ENCODE measurements at regions not wholly inside any gene's neighbourhood (a gene's known extent, or its start where the extent isn't known, plus 50 kb on each side); places are given as distances from the start of the nearest gene placed in this dataset.

DNA sequence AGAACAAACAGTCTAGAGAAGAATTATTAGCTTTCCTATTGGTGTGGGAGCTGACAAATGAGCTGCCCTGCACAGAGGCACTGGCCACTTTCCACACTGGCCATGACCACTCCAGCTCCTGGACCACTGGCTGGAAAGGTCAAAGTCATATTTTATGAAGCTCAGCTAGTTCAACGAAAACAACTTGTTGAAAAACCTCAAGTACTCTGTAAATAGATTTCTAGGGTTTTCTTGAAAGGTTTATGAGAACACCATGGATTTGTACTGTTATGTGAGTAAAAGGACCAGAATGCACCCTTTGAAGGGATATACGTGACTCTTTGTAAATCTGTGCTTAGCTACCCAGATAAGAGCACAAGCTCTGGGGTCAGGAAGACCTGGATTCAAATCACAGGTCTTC lies 54.5 kb upstream of the FGGY start:
- TF ChIP-seq, protein P1, sequence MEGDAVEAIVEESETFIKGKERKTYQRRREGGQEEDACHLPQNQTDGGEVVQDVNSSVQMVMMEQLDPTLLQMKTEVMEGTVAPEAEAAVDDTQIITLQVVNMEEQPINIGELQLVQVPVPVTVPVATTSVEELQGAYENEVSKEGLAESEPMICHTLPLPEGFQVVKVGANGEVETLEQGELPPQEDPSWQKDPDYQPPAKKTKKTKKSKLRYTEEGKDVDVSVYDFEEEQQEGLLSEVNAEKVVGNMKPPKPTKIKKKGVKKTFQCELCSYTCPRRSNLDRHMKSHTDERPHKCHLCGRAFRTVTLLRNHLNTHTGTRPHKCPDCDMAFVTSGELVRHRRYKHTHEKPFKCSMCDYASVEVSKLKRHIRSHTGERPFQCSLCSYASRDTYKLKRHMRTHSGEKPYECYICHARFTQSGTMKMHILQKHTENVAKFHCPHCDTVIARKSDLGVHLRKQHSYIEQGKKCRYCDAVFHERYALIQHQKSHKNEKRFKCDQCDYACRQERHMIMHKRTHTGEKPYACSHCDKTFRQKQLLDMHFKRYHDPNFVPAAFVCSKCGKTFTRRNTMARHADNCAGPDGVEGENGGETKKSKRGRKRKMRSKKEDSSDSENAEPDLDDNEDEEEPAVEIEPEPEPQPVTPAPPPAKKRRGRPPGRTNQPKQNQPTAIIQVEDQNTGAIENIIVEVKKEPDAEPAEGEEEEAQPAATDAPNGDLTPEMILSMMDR (IDR thresholded peaks at IDR 0.05) = no peak
- no peak for TF ChIP-seq POLR2A (IDR thresholded peaks at IDR 0.05)

All from thyroid gland (tissue), 4 donors.